PC-3 (cell line): ENCODE measurements at regions not wholly inside any gene's neighbourhood (a gene's known extent, or its start where the extent isn't known, plus 50 kb on each side); places are given as distances from the start of the nearest gene placed in this dataset.

Experiments
- CTCF ChIP-seq: fragments of 300-600 bp; sonication (generic); conservative IDR thresholded peaks from 2 replicates; pipeline ENCODE4 v1.5.1; 2017; ENCODE audit warnings: antibody characterized with exemption, low read depth, mild to moderate bottlenecking, low read length
- EZH2 ChIP-seq: fragments of 300-600 bp; sonication (generic); IDR thresholded peaks from one replicate; pipeline ENCODE4 v1.6.1; 2017; ENCODE audit warnings: antibody characterized with exemption, mild to moderate bottlenecking, low read length; ENCODE audit not compliant: unreplicated experiment

- TF ChIP-seq CTCF (no peak), EZH2 (no peak)
Measured at GRCh38 chr6:40671001-40671693, 84.0 kb upstream of the LRFN2 start.
